ENCODE measurements at regions not wholly inside any gene's neighbourhood (a gene's known extent, or its start where the extent isn't known, plus 50 kb on each side); places are given as distances from the start of the nearest gene placed in this dataset.
A peak's percentile ranks its signal among the peaks of the same experiment; 100 is the strongest.

DNA sequence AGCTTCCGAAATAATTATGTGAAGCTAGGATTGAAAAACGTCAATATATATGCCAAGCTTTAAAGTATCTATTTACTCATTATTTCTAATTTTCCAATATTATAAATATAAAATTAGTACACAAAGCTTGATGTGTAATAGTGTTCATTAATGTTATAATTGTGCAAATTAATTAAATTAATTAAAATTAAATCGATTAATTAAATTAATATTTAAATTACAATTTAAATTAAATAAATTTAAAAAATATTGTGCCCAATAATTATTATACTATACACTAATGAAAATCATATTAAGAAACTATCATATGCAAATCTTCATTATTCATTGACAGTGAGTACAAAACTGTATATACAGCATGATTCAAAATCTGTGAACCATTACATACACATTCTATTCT is 409.8 kb downstream of the FAM170A start:
- DNase-seq (ENCODE audit: extremely low read depth, low read depth), result no peak
- TF ChIP-seq, protein P1, sequence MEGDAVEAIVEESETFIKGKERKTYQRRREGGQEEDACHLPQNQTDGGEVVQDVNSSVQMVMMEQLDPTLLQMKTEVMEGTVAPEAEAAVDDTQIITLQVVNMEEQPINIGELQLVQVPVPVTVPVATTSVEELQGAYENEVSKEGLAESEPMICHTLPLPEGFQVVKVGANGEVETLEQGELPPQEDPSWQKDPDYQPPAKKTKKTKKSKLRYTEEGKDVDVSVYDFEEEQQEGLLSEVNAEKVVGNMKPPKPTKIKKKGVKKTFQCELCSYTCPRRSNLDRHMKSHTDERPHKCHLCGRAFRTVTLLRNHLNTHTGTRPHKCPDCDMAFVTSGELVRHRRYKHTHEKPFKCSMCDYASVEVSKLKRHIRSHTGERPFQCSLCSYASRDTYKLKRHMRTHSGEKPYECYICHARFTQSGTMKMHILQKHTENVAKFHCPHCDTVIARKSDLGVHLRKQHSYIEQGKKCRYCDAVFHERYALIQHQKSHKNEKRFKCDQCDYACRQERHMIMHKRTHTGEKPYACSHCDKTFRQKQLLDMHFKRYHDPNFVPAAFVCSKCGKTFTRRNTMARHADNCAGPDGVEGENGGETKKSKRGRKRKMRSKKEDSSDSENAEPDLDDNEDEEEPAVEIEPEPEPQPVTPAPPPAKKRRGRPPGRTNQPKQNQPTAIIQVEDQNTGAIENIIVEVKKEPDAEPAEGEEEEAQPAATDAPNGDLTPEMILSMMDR (IDR thresholded peaks at IDR 0.05; ENCODE audit: low read depth, low read length, missing control alignments), result no peak
- H3K4me3 ChIP-seq (replicated peaks; ENCODE audit: low read depth, low read length), result no peak overlapping the region

DNA sequence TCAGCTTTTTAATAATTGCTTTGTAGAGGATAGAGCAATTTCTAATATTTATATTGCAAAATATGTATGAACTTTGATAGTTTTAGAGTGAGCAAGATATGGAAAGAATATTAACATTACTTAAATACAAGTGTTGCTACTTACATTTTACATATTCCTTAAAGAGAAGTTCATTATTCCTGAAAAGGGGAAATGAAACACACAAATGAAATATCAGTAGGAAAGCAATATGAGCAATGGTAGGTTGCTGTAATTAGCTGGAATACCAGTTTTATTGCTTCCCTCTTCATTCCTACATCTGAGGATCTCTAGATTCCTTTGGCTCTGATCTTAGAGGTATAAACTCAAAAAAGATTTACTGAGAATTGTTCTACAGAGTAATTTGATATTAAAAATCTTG is 414.1 kb downstream of the FAM170A start:
- TF ChIP-seq, protein P1 (IDR thresholded peaks at IDR 0.05; ENCODE audit: low read depth, low read length, missing control alignments), result no peak
- no peak for DNase-seq (ENCODE audit: extremely low read depth, low read depth)
- no peak overlapping the region for H3K4me3 ChIP-seq (replicated peaks; ENCODE audit: low read depth, low read length)

DNA sequence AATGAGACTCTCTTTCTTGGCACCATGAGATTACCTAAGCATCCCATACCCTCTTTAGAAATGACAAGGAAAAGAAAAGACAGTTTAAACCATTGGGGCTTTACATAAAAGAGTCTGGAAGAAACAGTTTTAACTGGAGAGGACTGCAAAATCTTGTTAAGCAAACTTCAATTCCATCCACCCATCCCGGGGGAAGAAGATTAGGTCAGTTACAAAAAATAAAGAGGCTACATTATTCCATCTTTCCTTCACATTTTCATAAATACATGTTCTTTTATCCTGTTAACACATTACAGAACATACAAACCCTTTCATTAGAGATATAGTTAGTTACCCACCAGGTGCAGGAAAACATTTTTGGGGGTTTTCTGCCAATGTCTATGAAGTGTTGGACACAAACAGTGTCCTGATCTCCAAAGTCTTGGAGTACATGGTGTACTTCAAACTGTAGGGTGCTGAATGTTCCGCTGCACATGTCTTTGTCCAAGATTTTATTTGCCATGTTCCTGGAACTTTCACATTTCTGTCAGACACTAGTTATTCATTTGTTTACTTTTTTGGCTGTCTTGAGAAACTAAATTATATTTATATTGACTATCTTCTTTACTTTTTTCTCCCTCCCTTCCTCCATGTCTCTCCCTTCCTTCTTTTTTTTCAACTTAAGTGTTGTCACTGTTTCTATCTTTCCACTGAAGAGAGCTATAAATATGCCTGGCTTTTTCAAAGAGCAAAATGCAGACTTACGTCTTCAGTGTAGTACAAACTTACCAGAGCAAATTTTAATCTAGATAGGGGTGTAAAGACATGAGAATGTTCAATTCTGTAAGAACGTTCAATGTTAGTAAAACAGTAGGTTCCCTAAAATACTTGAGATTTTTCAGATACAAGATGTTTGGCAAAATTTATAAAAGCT is 410.9 kb upstream of the PRR16 start:
- no peak for DNase-seq (ENCODE audit: extremely low read depth, low read depth)
- TF ChIP-seq, protein P1 (IDR thresholded peaks at IDR 0.05; ENCODE audit: low read depth, low read length, missing control alignments), result no peak
- no peak overlapping the region for H3K4me3 ChIP-seq (replicated peaks; ENCODE audit: low read depth, low read length)

DNA sequence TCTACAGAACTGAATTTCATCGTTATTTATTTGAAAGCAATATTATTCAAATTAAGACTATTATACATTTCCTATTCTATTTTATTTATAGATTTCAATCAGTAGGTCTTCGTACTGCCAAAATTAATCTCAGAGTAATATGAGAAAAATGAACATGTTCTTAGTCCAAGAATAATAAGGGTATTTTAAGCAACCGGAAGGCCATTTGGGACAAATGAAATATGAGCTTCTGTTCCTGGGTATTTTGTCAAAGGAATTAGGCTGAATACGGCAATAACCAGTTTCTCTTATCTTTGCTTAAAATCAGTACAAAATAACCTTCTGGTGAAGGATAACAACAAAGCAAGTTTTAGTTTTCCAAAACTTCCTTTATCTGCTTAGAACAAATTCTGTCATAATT is 410.3 kb upstream of the PRR16 start:
- no peak for DNase-seq (ENCODE audit: extremely low read depth, low read depth)
- TF ChIP-seq, protein P1 (IDR thresholded peaks at IDR 0.05; ENCODE audit: low read depth, low read length, missing control alignments), result no peak
- no peak overlapping the region for H3K4me3 ChIP-seq (replicated peaks; ENCODE audit: low read depth, low read length)

DNA sequence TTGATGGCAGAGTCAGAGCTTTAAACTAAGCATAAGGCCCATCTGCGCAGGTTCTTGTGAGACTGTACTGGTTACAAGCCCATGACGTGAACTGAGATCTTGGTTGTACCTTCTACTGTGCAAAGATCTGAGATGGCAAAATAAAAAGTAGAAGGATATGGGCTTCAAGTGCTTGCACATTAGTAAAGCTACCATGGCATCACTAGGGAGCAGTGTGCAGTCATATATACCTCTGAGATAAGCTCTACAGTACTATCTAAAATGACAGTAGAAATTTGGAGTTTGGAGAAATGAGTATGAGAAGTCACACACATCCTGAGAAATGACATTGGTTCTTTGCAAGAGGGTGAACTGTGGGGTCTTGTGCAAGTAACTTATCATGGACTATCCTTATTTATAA is 408.2 kb upstream of the PRR16 start:
- TF ChIP-seq, protein P1 (IDR thresholded peaks at IDR 0.05; ENCODE audit: low read depth, low read length, missing control alignments), result peak; percentile 27
- no peak overlapping the region for H3K4me3 ChIP-seq (replicated peaks; ENCODE audit: low read depth, low read length)
- DNase-seq (ENCODE audit: extremely low read depth, low read depth), result peak; percentile 16

DNA sequence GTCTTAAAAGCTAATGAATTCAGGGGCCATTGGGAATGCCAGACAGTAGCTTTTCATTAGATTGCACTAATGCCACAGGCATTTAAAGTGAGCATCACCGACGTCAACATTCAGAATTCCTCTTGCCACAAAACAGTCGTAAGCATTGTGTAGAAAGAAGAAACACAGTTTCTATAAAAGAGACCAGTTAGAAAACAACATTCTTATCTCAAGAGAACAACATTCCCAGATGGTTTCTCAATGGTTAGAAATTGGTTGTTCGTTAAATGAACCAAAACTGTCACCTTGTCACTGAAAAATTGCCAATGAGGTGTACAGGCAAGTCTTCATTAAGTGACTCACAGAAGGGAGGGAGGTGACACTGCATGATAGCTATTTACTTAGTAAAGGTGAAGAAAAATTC is 401.6 kb upstream of the PRR16 start:
- TF ChIP-seq, protein P1 (IDR thresholded peaks at IDR 0.05; ENCODE audit: low read depth, low read length, missing control alignments), result no peak
- DNase-seq (ENCODE audit: extremely low read depth, low read depth), result no peak
- no peak overlapping the region for H3K4me3 ChIP-seq (replicated peaks; ENCODE audit: low read depth, low read length)

Data from HFF-Myc (cell line).